Cardiac muscle cell (in vitro differentiated cells and primary cell): ENCODE measurements at regions not wholly inside any gene's neighbourhood (a gene's known extent, or its start where the extent isn't known, plus 50 kb on each side); places are given as distances from the start of the nearest gene placed in this dataset.

Experiments
- DNase-seq, 2 donors: peaks; one replicate each; pipeline versions ENCODE4 v3.0.0 to v3.0.0-alpha.2; 2010 to 2017; ENCODE audit warnings: low read depth in 1 of 2, low spot score in 1 of 2
- H3K27ac ChIP-seq: fragments of 200-600 bp; sonication (generic); 2 replicates; pipeline ENCODE4 v1.5.1; 2016
- H3K27me3 ChIP-seq: fragments of 200-600 bp; sonication (generic); 2 replicates; pipeline ENCODE4 v1.6.0; 2016; ENCODE audit warnings: control low read depth
- H3K36me3 ChIP-seq: fragments of 200-600 bp; sonication (generic); 2 replicates; pipeline ENCODE4 v1.5.1; 2016; ENCODE audit warnings: control low read depth
- H3K4me1 ChIP-seq: fragments of 200-600 bp; sonication (generic); 2 replicates; pipeline ENCODE4 v1.8.1; 2017; ENCODE audit warnings: low read depth, mild to moderate bottlenecking, mixed run types
- H3K4me3 ChIP-seq: fragments of 200-600 bp; sonication (generic); 2 replicates; pipeline ENCODE4 v1.5.1; 2016; ENCODE audit warnings: mild to moderate bottlenecking
- H3K9me3 ChIP-seq: fragments of 200-600 bp; sonication (generic); 2 replicates; pipeline ENCODE4 v1.5.1; 2017; ENCODE audit warnings: low read depth, mild to moderate bottlenecking, control low read depth
- CTCF ChIP-seq: IDR thresholded peaks from 2 replicates; pipeline ENCODE4 v1.5.1; 2012; ENCODE audit warnings: low read depth, mild to moderate bottlenecking, low read length

GRCh38 chr11:130582176-130582575 lies 133.7 kb downstream of the ADAMTS15 start:
- H3K4me3 ChIP-seq = no peak overlapping the region
- H3K27ac ChIP-seq = no peak overlapping the region
- no peak for TF ChIP-seq CTCF

GRCh38 chr11:130582981-130583380 lies 134.5 kb downstream of the ADAMTS15 start:
- no peak overlapping the region for H3K4me3 ChIP-seq
- no peak overlapping the region for H3K27ac ChIP-seq
- no peak for DNase-seq
- no peak for TF ChIP-seq CTCF
- no peaks in the 10 kb centered on the region for H3K4me1 ChIP-seq
- H3K36me3 ChIP-seq = no peaks in the 10 kb centered on the region
- H3K27me3 ChIP-seq = no peaks in the 10 kb centered on the region
- H3K9me3 ChIP-seq = no peaks in the 10 kb centered on the region

More at GRCh38 chr11:130582176-130582575, 133.7 kb downstream of the ADAMTS15 start:
- H3K36me3 ChIP-seq = no peaks in the 10 kb centered on the region
- H3K4me1 ChIP-seq = no peaks in the 10 kb centered on the region
- H3K9me3 ChIP-seq = no peaks in the 10 kb centered on the region
- DNase-seq = no peak
- no peaks in the 10 kb centered on the region for H3K27me3 ChIP-seq

GRCh38 chr11:130583801-130584211 lies 135.4 kb downstream of the ADAMTS15 start:
- Histone ChIP-seq H3K4me1 (no peaks in the 10 kb centered on the region), H3K9me3 (no peaks in the 10 kb centered on the region), H3K36me3 (no peaks in the 10 kb centered on the region), H3K27me3 (no peaks in the 10 kb centered on the region), H3K4me3 (no peak overlapping the region), H3K27ac (no peak overlapping the region)
- no peak for DNase-seq
- no peak for TF ChIP-seq CTCF

- no peaks in the 10 kb centered on the region for H3K27me3 ChIP-seq
- peak in 1 of 2 donors; percentile 44 for DNase-seq
- no peaks in the 10 kb centered on the region for H3K4me1 ChIP-seq
- H3K27ac ChIP-seq = no peak overlapping the region
- TF ChIP-seq CTCF = no peak
- no peak overlapping the region for H3K4me3 ChIP-seq
- H3K36me3 ChIP-seq = no peaks in the 10 kb centered on the region
- H3K9me3 ChIP-seq = no peaks in the 10 kb centered on the region
Measured at GRCh38 chr11:130585545-130585944, 137.1 kb downstream of the ADAMTS15 start.

GRCh38 chr11:130587658-130588057 lies 139.2 kb downstream of the ADAMTS15 start:
- no peak for TF ChIP-seq CTCF
- Histone ChIP-seq H3K27ac (no peak overlapping the region), H3K4me1 (no peaks in the 10 kb centered on the region), H3K4me3 (no peak overlapping the region), H3K27me3 (no peaks in the 10 kb centered on the region), H3K9me3 (no peaks in the 10 kb centered on the region), H3K36me3 (no peaks in the 10 kb centered on the region)
- DNase-seq = no peak

- Histone ChIP-seq H3K4me3 (no peak overlapping the region), H3K27ac (no peak overlapping the region), H3K4me1 (no peaks in the 10 kb centered on the region), H3K36me3 (no peaks in the 10 kb centered on the region), H3K9me3 (no peaks in the 10 kb centered on the region), H3K27me3 (no peaks in the 10 kb centered on the region)
- no peak for TF ChIP-seq CTCF
- DNase-seq = no peak
Measured at GRCh38 chr11:130588471-130588870, 140.0 kb downstream of the ADAMTS15 start.
